AG04450 (cell line): ENCODE measurements at regions not wholly inside any gene's neighbourhood (a gene's known extent, or its start where the extent isn't known, plus 50 kb on each side); places are given as distances from the start of the nearest gene placed in this dataset.

Experiments
- CTCF ChIA-PET: fragments of 300-600, 350-600 bp; formaldehyde crosslinking; extraction: SDS; loops from one replicate; lab custom pipeline; 2022; ENCODE audit warnings: antibody characterized with exemption, inconsistent platforms; lab: Charles Lee
- POLR2A ChIA-PET: fragments of 350-600 bp; formaldehyde crosslinking; extraction: SDS; loops from one replicate; lab custom pipeline; 2021; ENCODE audit warnings: antibody characterized with exemption, inconsistent platforms; lab: Yijun Ruan, JAX
- DNase-seq: peaks from one replicate; pipeline ENCODE4 v3.0.0-alpha.2; 2011; ENCODE audit warnings: low read depth, low spot score
- H3K27ac ChIP-seq: one replicate; pipeline ENCODE4 v1.5.1; 2012; ENCODE audit warnings: low read depth, low read length, control low read depth
- H3K27me3 ChIP-seq: one replicate; pipeline ENCODE4 v1.6.0; 2012; ENCODE audit warnings: low read length; ENCODE audit not compliant: control insufficient read depth, insufficient read depth
- H3K4me3 ChIP-seq: 2 replicates; pipeline ENCODE4 v1.5.1; 2011; ENCODE audit warnings: mild to moderate bottlenecking, low read depth, low read length, control low read depth
- H3K9me3 ChIP-seq: 2 replicates; pipeline ENCODE4 v1.5.1; 2012; ENCODE audit warnings: low read length; ENCODE audit not compliant: control insufficient read depth, insufficient read depth
- TF ChIP-seq, protein P1 (sequence below): IDR thresholded peaks from 2 replicates; pipeline ENCODE4 v1.5.1; 2011; ENCODE audit warnings: low read depth, low read length, control low read depth, inconsistent platforms

DNA sequence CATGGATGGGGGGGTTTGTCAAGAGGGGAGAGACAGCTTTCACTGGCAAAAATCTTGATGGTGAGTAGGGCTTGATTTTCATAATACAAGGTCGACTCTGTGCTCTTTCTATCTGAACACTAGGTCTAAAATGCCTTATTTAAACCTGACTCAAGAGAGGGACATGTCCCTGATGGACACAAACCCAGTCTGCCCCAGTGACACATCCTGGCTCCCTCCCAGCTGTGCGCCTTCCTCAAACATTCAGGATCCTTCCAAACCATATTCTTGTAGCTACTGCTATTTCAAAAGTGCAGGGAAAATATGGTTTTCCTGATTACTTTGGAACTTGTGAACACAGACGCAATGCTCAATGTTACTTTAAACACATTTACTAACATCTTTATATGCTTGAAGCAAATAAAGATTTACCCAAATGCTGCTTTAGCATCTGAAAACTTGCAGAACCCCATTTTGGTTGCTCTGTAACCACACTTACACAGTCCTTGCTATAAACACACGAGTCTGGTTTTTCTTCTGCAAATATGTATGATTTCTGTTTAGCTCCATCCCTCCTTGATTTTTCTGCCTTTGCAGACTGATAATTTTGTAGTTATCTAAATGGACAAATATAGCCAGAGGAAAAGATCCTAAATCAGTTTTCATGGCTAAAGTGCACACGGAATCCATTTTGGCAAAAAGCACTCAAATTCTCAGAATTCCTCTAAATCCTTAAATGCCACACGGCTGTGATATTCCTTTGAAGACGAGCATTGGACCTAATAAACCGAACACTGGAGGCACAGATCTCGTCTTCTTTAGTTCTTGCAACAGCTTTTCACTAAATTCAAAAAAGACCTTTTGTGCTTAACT lies 499.9 kb upstream of the ZFHX3 start:
- ChIA-PET CTCF (no interaction called here), POLR2A (no interaction called here)
- Histone ChIP-seq H3K27me3 (peaks cover 20% of the 10 kb centered on the region), H3K27ac (no peak overlapping the region), H3K4me3 (no peak overlapping the region), H3K9me3 (no peaks in the 10 kb centered on the region)
- TF ChIP-seq, protein P1, sequence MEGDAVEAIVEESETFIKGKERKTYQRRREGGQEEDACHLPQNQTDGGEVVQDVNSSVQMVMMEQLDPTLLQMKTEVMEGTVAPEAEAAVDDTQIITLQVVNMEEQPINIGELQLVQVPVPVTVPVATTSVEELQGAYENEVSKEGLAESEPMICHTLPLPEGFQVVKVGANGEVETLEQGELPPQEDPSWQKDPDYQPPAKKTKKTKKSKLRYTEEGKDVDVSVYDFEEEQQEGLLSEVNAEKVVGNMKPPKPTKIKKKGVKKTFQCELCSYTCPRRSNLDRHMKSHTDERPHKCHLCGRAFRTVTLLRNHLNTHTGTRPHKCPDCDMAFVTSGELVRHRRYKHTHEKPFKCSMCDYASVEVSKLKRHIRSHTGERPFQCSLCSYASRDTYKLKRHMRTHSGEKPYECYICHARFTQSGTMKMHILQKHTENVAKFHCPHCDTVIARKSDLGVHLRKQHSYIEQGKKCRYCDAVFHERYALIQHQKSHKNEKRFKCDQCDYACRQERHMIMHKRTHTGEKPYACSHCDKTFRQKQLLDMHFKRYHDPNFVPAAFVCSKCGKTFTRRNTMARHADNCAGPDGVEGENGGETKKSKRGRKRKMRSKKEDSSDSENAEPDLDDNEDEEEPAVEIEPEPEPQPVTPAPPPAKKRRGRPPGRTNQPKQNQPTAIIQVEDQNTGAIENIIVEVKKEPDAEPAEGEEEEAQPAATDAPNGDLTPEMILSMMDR: no peak
- no peak for DNase-seq

DNA sequence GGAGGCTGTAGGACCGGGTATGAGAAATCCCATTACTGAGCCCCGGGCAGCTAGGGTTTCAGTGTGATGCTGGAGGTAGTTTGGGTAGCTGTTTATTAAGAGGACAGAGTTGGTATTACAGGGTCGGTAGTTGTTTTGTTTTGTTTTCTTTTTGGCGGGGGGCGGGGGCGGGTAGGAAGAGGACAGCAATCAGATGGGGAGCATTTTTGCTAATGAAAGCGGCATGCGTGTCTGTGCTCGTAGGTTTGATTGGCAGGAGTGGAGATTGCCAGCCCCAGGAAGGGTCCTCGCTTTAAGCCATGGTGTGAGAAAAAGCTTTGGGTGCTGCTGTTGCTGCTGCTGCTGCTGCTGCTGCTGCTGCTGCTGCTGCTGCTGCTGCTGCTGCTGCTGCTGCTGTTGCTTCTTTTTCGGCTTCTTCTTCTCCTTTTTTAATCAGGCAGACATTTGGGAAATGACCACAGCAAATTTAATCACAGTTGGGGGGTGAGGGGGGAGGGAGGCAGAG lies 498.5 kb upstream of the ZFHX3 start:
- TF ChIP-seq, protein P1: no peak
- Histone ChIP-seq H3K4me3 (no peak overlapping the region), H3K9me3 (no peaks in the 10 kb centered on the region), H3K27me3 (peaks cover 20% of the 10 kb centered on the region), H3K27ac (no peak overlapping the region)
- CTCF ChIA-PET: interaction anchor here (0.6 to 1.2 kb wide), 4 partner anchors 21 to 649 kb away, joined by 3 to 6 read pairs (median 4); no protein-coding TSS in a partner anchor
- DNase-seq: no peak
- POLR2A ChIA-PET: interaction anchor here (0.7 kb wide), 1 partner anchor 489 kb away, joined by 6 read pairs; no protein-coding TSS in a partner anchor

DNA sequence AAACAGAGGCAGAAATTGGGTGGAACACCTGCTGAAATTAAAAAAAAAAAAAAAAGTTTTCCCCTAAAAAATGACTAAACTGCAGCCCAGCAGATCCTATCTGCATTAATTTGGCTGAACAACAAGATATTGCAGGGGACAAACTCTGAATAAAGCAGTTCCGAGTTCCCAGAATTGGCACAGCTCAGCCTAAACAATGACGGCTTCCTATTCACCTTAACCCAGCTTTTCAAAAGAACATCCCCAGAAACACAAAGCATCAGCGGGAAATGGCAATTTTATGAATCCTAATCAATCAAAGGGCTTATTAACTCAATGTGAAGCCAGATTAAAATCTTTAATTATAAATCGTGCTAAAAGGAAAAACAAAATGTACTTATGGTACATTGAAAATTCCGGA lies 497.8 kb upstream of the ZFHX3 start:
- Histone ChIP-seq H3K9me3 (no peaks in the 10 kb centered on the region), H3K27me3 (peaks cover 20% of the 10 kb centered on the region), H3K4me3 (no peak overlapping the region), H3K27ac (no peak overlapping the region)
- TF ChIP-seq, protein P1: no peak
- ChIA-PET POLR2A (no interaction called here), CTCF (interaction anchor here (0.6 to 1.2 kb wide), 3 partner anchors 20 to 648 kb away, joined by 3 to 6 read pairs (median 3); no protein-coding TSS in a partner anchor)
- DNase-seq: no peak

DNA sequence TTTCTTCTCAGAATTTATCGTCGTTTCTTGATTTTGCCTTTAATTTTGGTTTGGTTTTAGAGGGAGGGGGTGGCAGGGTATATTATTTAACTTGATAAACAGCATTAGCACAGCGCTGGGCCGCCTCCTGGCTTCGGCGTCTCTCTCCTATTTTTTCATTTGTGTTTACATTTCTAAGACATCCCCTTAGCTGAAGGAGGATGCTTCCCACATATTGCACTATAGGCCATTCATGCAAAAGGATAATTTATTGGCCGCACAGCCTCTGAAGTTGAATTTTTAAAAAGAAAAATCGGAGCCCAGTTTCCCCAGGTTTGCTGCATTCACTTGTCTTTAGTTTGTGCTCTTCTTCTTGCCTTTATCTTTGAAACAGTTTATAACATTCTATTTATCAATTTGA lies 497.4 kb upstream of the ZFHX3 start:
- Histone ChIP-seq H3K27me3 (peaks cover 20% of the 10 kb centered on the region), H3K9me3 (no peaks in the 10 kb centered on the region), H3K4me3 (no peak overlapping the region), H3K27ac (no peak overlapping the region)
- DNase-seq: no peak
- TF ChIP-seq, protein P1: no peak
- POLR2A ChIA-PET: no interaction called here
- CTCF ChIA-PET: interaction anchor here (1.2 kb wide), 1 partner anchor 333 kb away, joined by 3 read pairs; no protein-coding TSS in a partner anchor

DNA sequence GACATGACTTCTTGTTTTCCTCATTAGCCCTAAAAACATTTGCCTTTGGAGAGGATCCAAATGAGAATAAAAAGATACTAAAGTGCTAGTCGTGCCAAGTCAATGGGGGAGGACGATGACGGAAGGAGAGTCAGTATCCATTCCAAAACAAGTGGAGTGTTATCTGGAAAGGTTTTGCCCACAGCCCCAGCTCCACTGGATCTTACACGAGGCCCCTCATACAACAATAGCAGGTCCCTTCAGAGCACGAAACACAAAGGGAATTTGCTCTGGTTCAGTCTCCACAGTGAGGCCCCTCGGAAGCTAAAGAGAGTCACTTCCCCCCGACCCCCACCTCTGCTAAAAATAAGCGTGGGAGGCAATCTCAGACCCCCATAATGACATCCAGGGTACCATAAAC lies 496.9 kb upstream of the ZFHX3 start:
- TF ChIP-seq, protein P1: no peak

More for the DNA sequence above, 496.9 kb upstream of the ZFHX3 start:
- ChIA-PET CTCF (no interaction called here), POLR2A (no interaction called here)
- H3K9me3 ChIP-seq: no peaks in the 10 kb centered on the region
- H3K4me3 ChIP-seq: no peak overlapping the region
- peaks cover 20% of the 10 kb centered on the region for H3K27me3 ChIP-seq
- no peak overlapping the region for H3K27ac ChIP-seq
- no peak for DNase-seq
